ENCODE measurements at regions not wholly inside any gene's neighbourhood (a gene's known extent, or its start where the extent isn't known, plus 50 kb on each side); places are given as distances from the start of the nearest gene placed in this dataset.

GRCh38 chr3:194285850-194286197 is 65.3 kb downstream of the CPN2 start:
- ChIA-PET POLR2A (interaction anchor here (1.5 kb wide), 1 partner anchor 13 kb away, joined by 3 read pairs; no protein-coding TSS in a partner anchor), CTCF (interaction anchor here (0.7 kb wide), 1 partner anchor 1250 kb away, joined by 3 read pairs; no protein-coding TSS in a partner anchor)
- Histone ChIP-seq H3K27ac (ENCODE audit: extremely low read depth, low read depth, low read length) (no peak overlapping the region), H3K4me3 (ENCODE audit: low read depth, low read length) (no peak overlapping the region), H3K36me3 (ENCODE audit: control insufficient read depth in 2 of 2, insufficient read depth in 1 of 2, low read length in 2 of 2) (no peaks in the 10 kb centered on the region), H3K4me1 (ENCODE audit: control insufficient read depth, insufficient read depth, low read length) (no peaks in the 10 kb centered on the region), H3K9me3 (ENCODE audit: control insufficient read depth, insufficient read depth, low read depth, low read length) (no peaks in the 10 kb centered on the region)
- TF ChIP-seq ZNF580 (tag by site-specific recombination; IDR thresholded peaks at IDR 0.05) (no peak), ZIC2 (tag by site-specific recombination; IDR thresholded peaks at IDR 0.05) (no peak)

- H3K9me3 ChIP-seq (ENCODE audit: control insufficient read depth, insufficient read depth, low read depth, low read length), result no peaks in the 10 kb centered on the region
- ChIA-PET POLR2A (interaction anchor here (1.5 kb wide), 1 partner anchor 12 kb away, joined by 3 read pairs; no protein-coding TSS in a partner anchor), CTCF (interaction anchor here (0.7 to 1.3 kb wide), 2 partner anchors 12 to 1251 kb away, joined by 3 to 4 read pairs; no protein-coding TSS in a partner anchor)
- H3K4me1 ChIP-seq (ENCODE audit: control insufficient read depth, insufficient read depth, low read length), result no peaks in the 10 kb centered on the region
- H3K4me3 ChIP-seq (ENCODE audit: low read depth, low read length), result no peak overlapping the region
- H3K27ac ChIP-seq (ENCODE audit: extremely low read depth, low read depth, low read length), result no peak overlapping the region
- H3K36me3 ChIP-seq (ENCODE audit: control insufficient read depth in 2 of 2, insufficient read depth in 1 of 2, low read length in 2 of 2), result no peaks in the 10 kb centered on the region
- no peak for TF ChIP-seq INSM2 (tag by site-specific recombination; IDR thresholded peaks at IDR 0.05)
- TF ChIP-seq, protein P1, sequence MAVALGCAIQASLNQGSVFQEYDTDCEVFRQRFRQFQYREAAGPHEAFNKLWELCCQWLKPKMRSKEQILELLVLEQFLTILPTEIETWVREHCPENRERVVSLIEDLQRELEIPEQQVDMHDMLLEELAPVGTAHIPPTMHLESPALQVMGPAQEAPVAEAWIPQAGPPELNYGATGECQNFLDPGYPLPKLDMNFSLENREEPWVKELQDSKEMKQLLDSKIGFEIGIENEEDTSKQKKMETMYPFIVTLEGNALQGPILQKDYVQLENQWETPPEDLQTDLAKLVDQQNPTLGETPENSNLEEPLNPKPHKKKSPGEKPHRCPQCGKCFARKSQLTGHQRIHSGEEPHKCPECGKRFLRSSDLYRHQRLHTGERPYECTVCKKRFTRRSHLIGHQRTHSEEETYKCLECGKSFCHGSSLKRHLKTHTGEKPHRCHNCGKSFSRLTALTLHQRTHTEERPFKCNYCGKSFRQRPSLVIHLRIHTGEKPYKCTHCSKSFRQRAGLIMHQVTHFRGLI (tag by site-specific recombination; IDR thresholded peaks at IDR 0.05), result no peak
- TF ChIP-seq ZNF777 (tag by site-specific recombination; IDR thresholded peaks at IDR 0.05; ENCODE audit: borderline replicate concordance), result no peak
- no peak for TF ChIP-seq ZNF514 (tag by site-specific recombination; IDR thresholded peaks at IDR 0.05)
- TF ChIP-seq ZNF670 (tag by site-specific recombination; IDR thresholded peaks at IDR 0.05; ENCODE audit: low read depth), result no peak
- TF ChIP-seq ZNF157 (tag by site-specific recombination; IDR thresholded peaks at IDR 0.05), result no peak
- no peak for TF ChIP-seq ZNF654 (tag by site-specific recombination; IDR thresholded peaks at IDR 0.05; ENCODE audit: low read depth)
- no peak for TF ChIP-seq ZNF10 (tag by site-specific recombination; IDR thresholded peaks at IDR 0.05)
- no peak for TF ChIP-seq EGR2 (tag by site-specific recombination; IDR thresholded peaks at IDR 0.05; ENCODE audit: low read depth)
- no peak for TF ChIP-seq ZNF580 (tag by site-specific recombination; IDR thresholded peaks at IDR 0.05)
- TF ChIP-seq, protein P2, sequence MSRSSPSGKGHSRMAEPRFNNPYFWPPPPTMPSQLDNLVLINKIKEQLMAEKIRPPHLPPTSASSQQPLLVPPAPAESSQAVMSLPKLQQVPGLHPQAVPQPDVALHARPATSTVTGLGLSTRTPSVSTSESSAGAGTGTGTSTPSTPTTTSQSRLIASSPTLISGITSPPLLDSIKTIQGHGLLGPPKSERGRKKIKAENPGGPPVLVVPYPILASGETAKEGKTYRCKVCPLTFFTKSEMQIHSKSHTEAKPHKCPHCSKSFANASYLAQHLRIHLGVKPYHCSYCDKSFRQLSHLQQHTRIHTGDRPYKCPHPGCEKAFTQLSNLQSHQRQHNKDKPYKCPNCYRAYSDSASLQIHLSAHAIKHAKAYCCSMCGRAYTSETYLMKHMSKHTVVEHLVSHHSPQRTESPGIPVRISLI (tag by site-specific recombination; IDR thresholded peaks at IDR 0.05), result no peak
- no peak for TF ChIP-seq ZNF639 (tag by site-specific recombination; IDR thresholded peaks at IDR 0.05)
- no peak for TF ChIP-seq OVOL3 (tag by site-specific recombination; IDR thresholded peaks at IDR 0.05)
- no peak for TF ChIP-seq ZNF169 (tag by site-specific recombination; IDR thresholded peaks at IDR 0.05)
- TF ChIP-seq ZNF843 (tag by site-specific recombination; IDR thresholded peaks at IDR 0.05), result no peak
- no peak for TF ChIP-seq ZNF701 (tag by site-specific recombination; IDR thresholded peaks at IDR 0.05)
- TF ChIP-seq, protein P3, sequence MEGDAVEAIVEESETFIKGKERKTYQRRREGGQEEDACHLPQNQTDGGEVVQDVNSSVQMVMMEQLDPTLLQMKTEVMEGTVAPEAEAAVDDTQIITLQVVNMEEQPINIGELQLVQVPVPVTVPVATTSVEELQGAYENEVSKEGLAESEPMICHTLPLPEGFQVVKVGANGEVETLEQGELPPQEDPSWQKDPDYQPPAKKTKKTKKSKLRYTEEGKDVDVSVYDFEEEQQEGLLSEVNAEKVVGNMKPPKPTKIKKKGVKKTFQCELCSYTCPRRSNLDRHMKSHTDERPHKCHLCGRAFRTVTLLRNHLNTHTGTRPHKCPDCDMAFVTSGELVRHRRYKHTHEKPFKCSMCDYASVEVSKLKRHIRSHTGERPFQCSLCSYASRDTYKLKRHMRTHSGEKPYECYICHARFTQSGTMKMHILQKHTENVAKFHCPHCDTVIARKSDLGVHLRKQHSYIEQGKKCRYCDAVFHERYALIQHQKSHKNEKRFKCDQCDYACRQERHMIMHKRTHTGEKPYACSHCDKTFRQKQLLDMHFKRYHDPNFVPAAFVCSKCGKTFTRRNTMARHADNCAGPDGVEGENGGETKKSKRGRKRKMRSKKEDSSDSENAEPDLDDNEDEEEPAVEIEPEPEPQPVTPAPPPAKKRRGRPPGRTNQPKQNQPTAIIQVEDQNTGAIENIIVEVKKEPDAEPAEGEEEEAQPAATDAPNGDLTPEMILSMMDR (tag by site-specific recombination; IDR thresholded peaks at IDR 0.05), result no peak
- TF ChIP-seq PRDM10 (tag by site-specific recombination; IDR thresholded peaks at IDR 0.05), result no peak
- no peak for TF ChIP-seq YY2 (tag by site-specific recombination; IDR thresholded peaks at IDR 0.05)
- no peak for TF ChIP-seq ZNF184 (tag by site-specific recombination; IDR thresholded peaks at IDR 0.05)
Measured at GRCh38 chr3:194286375-194287146, 64.6 kb downstream of the CPN2 start.
